ENCODE measurements at regions not wholly inside any gene's neighbourhood (a gene's known extent, or its start where the extent isn't known, plus 50 kb on each side); places are given as distances from the start of the nearest gene placed in this dataset.

DNA sequence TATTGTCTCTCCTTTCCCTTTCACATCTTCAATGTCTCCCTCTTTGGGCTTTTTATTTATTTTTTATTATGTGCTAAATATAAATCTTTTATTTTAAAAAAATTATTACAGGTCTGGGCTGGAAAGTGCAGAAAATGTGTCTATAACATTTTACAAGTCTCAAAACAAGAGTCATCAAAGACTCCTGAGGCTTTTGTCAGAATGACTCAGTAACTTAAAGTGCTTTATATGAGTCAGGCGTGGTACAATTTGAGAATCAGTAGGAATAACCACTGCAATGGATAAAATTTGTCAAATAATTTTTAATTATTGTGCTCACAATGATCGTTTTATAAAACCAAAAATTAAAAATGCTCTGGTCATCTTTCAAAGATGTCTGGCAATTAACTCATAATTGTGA, 193.9 kb downstream of the MMUT start:
- Mint-ChIP-seq H3K9me3 (peaks cover 3% of the 10 kb centered on the region), H3K4me1 (no peaks in the 10 kb centered on the region), H3K27me3 (ENCODE audit: low read depth) (no peaks in the 10 kb centered on the region), H3K27ac (ENCODE audit: unreplicated experiment) (no peak overlapping the region), H3K36me3 (ENCODE audit: low read depth) (no peaks in the 10 kb centered on the region), H3K4me3 (no peak overlapping the region)
- no peak for DNase-seq (ENCODE audit: low read depth, low spot score)
- TF ChIP-seq, protein P1, sequence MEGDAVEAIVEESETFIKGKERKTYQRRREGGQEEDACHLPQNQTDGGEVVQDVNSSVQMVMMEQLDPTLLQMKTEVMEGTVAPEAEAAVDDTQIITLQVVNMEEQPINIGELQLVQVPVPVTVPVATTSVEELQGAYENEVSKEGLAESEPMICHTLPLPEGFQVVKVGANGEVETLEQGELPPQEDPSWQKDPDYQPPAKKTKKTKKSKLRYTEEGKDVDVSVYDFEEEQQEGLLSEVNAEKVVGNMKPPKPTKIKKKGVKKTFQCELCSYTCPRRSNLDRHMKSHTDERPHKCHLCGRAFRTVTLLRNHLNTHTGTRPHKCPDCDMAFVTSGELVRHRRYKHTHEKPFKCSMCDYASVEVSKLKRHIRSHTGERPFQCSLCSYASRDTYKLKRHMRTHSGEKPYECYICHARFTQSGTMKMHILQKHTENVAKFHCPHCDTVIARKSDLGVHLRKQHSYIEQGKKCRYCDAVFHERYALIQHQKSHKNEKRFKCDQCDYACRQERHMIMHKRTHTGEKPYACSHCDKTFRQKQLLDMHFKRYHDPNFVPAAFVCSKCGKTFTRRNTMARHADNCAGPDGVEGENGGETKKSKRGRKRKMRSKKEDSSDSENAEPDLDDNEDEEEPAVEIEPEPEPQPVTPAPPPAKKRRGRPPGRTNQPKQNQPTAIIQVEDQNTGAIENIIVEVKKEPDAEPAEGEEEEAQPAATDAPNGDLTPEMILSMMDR (conservative IDR thresholded peaks at IDR 0.05) = no peak

DNA sequence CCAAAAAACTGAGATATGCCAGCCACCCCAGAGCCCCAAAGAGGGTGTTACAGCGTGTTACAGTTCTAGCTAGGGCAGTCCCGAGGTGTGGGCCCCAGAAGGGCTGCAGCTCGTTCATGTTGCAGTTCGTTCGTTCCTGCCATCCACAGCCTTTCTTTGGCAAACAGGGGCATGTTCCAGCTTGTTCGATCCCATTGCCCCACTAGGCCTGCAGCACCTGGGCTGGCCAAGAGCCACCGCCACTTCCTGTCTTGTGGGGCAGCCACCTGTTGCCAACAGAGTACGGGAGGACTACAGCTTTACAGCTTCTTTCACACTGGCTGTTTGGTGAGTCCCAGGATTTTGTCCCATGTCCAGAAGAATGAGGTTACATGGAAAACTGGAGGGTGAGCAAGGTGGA, 198.1 kb downstream of the MMUT start:
- Mint-ChIP-seq H3K36me3 (ENCODE audit: low read depth) (no peaks in the 10 kb centered on the region), H3K27ac (ENCODE audit: unreplicated experiment) (no peak overlapping the region), H3K4me1 (no peaks in the 10 kb centered on the region), H3K4me3 (no peak overlapping the region), H3K9me3 (peaks cover 3% of the 10 kb centered on the region), H3K27me3 (ENCODE audit: low read depth) (no peaks in the 10 kb centered on the region)
- TF ChIP-seq, protein P1 (conservative IDR thresholded peaks at IDR 0.05) = no peak
- DNase-seq (ENCODE audit: low read depth, low spot score) = no peak

DNA sequence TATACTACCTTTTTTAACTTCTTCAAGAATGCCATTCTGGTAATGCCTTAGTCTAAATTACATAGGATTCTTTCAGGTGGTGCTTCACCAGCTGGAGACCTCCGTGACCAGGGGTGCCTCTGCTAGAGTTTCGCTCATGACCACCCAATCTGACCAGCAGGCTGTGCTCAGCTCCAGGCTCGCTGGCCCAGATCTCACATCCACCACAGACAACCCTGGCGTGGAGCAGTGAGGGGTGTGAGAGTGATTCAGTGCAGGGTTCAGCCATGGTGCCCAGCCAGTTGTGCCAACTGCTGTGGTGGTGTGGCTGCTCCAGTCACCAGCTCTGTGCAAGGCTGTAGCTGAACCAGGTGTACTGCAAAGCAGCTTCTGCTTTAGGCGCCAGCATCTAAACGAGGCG, 198.6 kb downstream of the MMUT start:
- Mint-ChIP-seq H3K4me1 (no peaks in the 10 kb centered on the region), H3K27me3 (ENCODE audit: low read depth) (no peaks in the 10 kb centered on the region), H3K36me3 (ENCODE audit: low read depth) (no peaks in the 10 kb centered on the region), H3K27ac (ENCODE audit: unreplicated experiment) (no peak overlapping the region), H3K4me3 (no peak overlapping the region), H3K9me3 (peaks cover 3% of the 10 kb centered on the region)
- TF ChIP-seq, protein P1 (conservative IDR thresholded peaks at IDR 0.05) = no peak
- no peak for DNase-seq (ENCODE audit: low read depth, low spot score)

DNA sequence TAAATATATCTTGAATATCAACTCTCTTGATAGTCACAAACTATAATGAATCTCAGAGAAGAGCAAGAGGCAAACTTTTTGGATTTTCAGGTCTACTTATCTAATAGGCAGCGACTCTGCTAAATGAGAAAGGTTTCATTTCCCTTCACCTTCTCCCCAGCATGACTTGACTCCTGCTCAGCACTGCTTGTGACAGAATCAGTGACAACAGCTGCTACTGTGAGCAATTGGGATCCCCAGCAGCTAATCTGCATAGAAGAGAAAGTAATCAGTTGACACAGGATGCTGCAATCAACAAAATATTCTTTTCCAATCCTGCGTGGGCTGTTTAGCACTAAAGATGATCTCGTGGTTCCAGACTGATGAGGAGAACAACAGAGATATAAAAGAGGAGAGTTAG, 205.5 kb downstream of the MMUT start:
- H3K27ac Mint-ChIP-seq (ENCODE audit: unreplicated experiment) = no peak overlapping the region
- no peaks in the 10 kb centered on the region for H3K36me3 Mint-ChIP-seq (ENCODE audit: low read depth)
- H3K4me3 Mint-ChIP-seq = no peak overlapping the region
- DNase-seq (ENCODE audit: low read depth, low spot score) = no peak
- no peaks in the 10 kb centered on the region for H3K9me3 Mint-ChIP-seq
- no peaks in the 10 kb centered on the region for H3K27me3 Mint-ChIP-seq (ENCODE audit: low read depth)
- H3K4me1 Mint-ChIP-seq = no peaks in the 10 kb centered on the region
- TF ChIP-seq, protein P1 (conservative IDR thresholded peaks at IDR 0.05) = no peak

DNA sequence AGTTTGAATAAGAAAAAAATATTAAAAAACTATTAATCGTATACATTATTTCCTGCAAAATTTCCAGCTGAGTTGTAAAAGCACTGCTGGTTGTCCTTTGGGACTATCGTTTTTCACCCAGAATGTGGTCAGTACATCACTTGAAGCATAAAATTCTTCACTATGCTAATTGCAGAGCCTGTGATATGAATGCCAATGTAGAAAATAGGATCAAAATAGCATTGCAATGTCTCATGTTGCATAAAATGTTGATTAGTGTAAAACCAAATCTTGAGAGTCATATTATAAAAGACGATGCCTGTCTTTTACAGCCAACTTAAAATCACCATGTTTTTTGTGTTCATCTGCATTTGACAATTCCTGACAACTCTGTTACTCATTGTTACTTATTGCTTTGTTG, 207.7 kb downstream of the MMUT start:
- no peaks in the 10 kb centered on the region for H3K36me3 Mint-ChIP-seq (ENCODE audit: low read depth)
- no peaks in the 10 kb centered on the region for H3K27me3 Mint-ChIP-seq (ENCODE audit: low read depth)
- no peak for DNase-seq (ENCODE audit: low read depth, low spot score)
- H3K9me3 Mint-ChIP-seq = no peaks in the 10 kb centered on the region
- no peak overlapping the region for H3K4me3 Mint-ChIP-seq
- no peak overlapping the region for H3K27ac Mint-ChIP-seq (ENCODE audit: unreplicated experiment)
- no peaks in the 10 kb centered on the region for H3K4me1 Mint-ChIP-seq
- TF ChIP-seq, protein P1 (conservative IDR thresholded peaks at IDR 0.05) = no peak

DNA sequence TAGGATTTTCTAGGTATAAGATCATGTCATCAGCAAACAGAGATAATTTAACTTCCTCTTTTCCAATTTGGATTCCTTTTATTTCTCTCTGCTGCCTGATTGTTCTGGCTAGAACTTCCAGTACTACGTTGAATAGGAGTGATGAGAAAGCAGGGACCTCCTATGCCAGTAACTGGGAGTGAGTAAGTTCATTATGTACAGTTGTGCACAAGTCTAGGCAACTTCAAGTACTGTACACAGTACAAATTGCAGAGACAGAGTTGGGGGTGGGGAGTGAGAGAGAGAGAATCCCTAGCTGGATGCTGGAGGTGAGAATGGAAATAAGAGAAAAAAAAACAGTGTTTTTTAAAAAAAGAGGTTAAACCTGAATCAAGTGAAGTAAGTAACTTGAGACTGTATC, 210.2 kb downstream of the MMUT start:
- Mint-ChIP-seq H3K27ac (ENCODE audit: unreplicated experiment) (no peak overlapping the region), H3K36me3 (ENCODE audit: low read depth) (no peaks in the 10 kb centered on the region), H3K9me3 (no peaks in the 10 kb centered on the region), H3K4me3 (no peak overlapping the region), H3K27me3 (ENCODE audit: low read depth) (no peaks in the 10 kb centered on the region), H3K4me1 (no peaks in the 10 kb centered on the region)
- DNase-seq (ENCODE audit: low read depth, low spot score) = no peak
- TF ChIP-seq, protein P1 (conservative IDR thresholded peaks at IDR 0.05) = no peak

All from neural crest cell (in vitro differentiated cells).